Gastrocnemius medialis (tissue), 4 donors: ENCODE measurements at regions not wholly inside any gene's neighbourhood (a gene's known extent, or its start where the extent isn't known, plus 50 kb on each side); places are given as distances from the start of the nearest gene placed in this dataset.

Experiments used
- POLR2A ChIP-seq, 2 donors: fragments of 450-650 bp; IDR thresholded peaks; one replicate each; pipeline ENCODE4 v1.6.1; 2017; ENCODE audit warnings: antibody characterized with exemption in 2 of 2, mild to moderate bottlenecking in 2 of 2, moderate library complexity in 2 of 2
- TF ChIP-seq, protein P1 (sequence below), 5 experiments: fragments of 450-650 bp in 3 of 5; fragments of 200-600 bp in 2 of 5; sonication (generic) in 2 of 5; IDR thresholded peaks in 4 of 5; conservative IDR thresholded peaks in 1 of 5; 1 replicate in 4 of 5; 2 replicates in 1 of 5; pipeline ENCODE4 v1.5.1; 2016 to 2019; ENCODE audit warnings: antibody characterized with exemption in 5 of 5, mild to moderate bottlenecking in 3 of 5, moderate library complexity in 3 of 5

DNA sequence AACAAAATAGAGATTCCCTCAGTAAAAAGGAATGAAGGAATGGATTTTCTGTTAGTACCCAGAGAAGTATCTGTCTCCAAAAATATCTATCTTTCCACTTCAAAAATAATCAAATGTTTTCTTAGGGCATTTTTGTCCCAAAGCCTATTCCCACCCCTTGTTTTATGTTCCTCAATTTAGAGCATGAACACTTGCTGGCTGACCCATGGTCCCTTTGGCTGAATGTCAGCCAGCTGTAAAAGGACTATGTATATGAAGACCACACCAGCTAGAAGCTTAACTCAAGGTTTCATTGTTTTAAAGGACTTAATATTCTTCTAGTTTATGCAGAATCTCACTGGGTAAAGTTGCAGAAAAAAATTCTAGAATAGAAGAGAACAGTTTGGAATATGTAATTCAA lies 931.2 kb downstream of the MCTP2 start:
- TF ChIP-seq, protein P1, sequence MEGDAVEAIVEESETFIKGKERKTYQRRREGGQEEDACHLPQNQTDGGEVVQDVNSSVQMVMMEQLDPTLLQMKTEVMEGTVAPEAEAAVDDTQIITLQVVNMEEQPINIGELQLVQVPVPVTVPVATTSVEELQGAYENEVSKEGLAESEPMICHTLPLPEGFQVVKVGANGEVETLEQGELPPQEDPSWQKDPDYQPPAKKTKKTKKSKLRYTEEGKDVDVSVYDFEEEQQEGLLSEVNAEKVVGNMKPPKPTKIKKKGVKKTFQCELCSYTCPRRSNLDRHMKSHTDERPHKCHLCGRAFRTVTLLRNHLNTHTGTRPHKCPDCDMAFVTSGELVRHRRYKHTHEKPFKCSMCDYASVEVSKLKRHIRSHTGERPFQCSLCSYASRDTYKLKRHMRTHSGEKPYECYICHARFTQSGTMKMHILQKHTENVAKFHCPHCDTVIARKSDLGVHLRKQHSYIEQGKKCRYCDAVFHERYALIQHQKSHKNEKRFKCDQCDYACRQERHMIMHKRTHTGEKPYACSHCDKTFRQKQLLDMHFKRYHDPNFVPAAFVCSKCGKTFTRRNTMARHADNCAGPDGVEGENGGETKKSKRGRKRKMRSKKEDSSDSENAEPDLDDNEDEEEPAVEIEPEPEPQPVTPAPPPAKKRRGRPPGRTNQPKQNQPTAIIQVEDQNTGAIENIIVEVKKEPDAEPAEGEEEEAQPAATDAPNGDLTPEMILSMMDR (IDR thresholded peaks at IDR 0.05 in 4 of 5, conservative IDR thresholded peaks at IDR 0.05 in 1 of 5) = no peak
- no peak for TF ChIP-seq POLR2A (IDR thresholded peaks at IDR 0.05)
